NOMO-1 treated with dmso at 0.1 percent for 144 hours (cell line): ENCODE measurements at regions not wholly inside any gene's neighbourhood (a gene's known extent, or its start where the extent isn't known, plus 50 kb on each side); places are given as distances from the start of the nearest gene placed in this dataset.
"Not testable (repeated sequence)": the region's sequence is repeated elsewhere in the genome, so short reads cannot be mapped to it uniquely, and the experiment has no call there.

Experiments
- DNase-seq: peaks from one replicate; lab custom pipeline; 2025; ENCODE audit not compliant: unreplicated experiment; lab: John Stamatoyannopoulos, UW

DNA sequence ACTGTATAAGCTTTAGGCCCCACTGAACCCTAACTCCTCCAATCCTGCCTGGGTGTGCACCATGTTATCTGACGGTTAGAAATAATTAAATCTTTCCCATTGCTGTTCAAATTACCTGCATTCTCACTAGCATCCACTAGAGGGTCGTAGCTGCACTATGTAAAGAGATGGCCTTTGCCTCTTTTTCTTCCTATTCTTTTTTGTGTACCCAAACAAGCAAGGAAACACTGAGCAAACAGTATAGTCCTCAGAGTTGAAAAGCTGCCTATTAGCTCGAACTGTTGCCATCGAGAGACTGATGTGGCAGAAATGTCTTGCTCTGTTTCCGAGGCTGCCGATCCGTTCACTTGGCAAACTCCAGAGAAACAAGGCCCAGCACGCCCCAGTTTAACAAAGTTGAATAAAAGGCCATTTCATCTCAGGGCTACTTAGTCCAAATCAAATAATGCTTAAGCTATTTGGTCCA lies 163.8 kb upstream of the TRPM3 start:
- DNase-seq: no peak

DNA sequence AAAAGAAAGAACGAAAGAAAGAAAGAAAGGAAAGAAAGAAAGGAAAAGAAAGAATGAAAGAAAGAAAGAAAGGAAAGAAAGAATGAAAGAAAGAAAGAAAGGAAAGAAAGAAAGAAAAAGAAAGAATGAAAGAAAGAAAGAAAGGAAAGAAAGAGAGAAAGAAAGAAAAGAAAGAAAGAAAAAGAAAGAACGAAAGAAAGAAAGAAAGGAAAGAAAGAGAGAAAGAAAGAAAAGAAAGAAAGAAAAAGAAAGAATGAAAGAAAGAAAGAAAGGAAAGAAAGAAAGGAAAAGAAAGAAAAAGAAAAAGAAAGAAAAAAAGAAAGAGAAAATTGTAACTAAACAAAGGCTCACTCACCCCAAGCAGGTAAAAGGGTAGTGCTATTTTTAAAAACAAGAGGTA lies 160.7 kb upstream of the TRPM3 start:
- DNase-seq: not testable (repeated sequence)

DNA sequence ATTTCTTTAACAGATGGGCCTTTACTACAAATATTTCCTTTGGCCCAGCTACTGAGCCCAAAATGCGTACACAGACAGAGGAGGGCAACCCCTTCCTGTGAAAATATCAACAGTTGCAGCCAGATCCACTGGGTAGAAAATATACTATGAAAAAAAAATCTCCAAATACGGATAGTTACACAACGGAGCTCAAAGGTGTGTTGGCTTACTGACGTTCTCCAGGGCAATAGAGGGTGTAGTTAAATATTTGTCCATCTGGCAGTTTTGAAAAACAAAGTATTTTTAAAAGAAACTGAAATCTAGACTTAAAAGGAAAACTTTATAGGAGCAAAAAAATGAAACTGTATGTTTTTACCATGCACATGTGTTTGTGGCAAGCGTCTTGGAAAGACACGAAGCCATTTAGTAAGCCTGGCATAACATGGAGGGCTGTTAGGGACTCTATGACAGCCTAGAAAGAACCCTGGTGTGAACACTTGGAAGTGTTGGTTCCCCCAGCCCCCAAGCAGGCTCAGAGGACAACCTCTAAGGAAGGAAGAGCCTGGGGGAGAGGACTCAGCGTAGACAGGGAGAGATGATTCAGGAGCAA lies 157.8 kb upstream of the TRPM3 start:
- no peak for DNase-seq

DNA sequence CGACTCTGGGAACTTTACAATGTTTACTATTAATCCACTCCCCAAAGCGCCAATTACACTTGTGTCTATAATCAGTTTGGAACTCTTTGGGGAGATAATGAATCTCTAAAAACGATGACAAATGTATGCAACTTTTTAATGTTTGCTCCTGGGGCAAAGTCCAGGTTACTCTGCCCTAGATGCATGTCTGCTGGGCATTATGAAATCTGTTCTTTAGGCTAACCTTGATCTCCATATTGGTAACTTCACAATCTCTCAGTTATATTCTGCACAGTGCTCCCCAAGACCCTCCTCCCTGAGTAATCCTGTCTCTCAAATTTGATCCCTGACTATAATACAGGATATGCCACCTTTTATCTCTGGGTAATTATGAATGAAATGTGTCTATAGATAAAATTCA lies 152.2 kb upstream of the TRPM3 start:
- no peak for DNase-seq

DNA sequence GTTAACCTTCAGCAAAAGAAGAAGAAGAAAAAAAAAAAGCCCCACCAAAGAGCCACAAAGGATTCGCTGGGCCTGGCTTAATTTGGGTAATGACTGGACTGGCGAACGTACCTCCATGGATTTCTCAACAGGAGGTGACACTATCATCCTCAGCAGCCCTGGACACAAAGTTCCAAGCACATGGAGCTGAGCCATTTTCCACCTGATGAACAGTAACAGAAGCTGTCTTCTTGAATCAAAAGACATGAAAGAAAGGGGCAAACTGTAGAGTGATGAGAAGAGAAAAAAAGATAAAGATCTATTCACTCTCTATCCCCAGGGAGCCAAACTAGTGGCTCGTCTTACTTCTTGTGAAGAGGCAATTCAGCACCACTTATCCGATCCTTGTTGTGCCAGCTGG lies 150.2 kb upstream of the TRPM3 start:
- no peak for DNase-seq

DNA sequence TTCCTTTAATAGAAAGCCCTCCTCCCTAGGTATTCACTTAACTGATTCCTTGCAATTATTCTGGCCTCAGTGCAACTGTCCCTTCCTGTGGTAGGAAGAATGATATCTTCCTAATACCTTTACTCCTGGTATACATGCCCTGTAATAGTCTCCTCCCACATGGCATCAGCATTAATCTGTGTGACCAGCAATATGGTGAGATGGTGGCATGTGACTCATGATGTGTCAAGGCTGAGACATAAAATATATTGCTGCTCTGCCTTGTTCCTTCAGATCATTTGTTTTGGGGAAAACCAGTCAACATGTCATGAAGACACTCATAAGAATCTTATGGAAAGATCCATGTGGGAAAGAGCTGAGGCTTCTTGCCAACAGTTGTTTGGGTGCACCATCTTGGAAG lies 149.1 kb upstream of the TRPM3 start:
- no peak for DNase-seq

DNA sequence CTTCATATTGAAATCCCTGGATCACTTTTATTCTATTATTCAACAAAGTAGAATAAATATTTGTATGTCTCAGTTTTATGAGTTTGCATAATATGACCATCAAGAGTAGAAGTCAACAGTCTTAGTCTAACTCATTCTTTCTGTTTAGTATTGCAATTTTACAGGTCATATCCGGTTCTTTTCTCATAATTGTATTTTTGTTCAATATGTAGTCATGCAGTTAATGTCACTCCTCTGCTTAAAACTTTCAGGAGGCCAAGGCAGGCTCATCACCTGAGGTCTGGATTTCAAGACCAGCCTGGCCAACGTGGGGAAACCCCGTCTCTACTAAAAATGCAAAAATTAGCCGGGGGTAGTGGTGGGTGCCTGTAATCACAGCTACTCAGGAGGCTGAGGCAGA lies 148.4 kb upstream of the TRPM3 start:
- DNase-seq: no peak

DNA sequence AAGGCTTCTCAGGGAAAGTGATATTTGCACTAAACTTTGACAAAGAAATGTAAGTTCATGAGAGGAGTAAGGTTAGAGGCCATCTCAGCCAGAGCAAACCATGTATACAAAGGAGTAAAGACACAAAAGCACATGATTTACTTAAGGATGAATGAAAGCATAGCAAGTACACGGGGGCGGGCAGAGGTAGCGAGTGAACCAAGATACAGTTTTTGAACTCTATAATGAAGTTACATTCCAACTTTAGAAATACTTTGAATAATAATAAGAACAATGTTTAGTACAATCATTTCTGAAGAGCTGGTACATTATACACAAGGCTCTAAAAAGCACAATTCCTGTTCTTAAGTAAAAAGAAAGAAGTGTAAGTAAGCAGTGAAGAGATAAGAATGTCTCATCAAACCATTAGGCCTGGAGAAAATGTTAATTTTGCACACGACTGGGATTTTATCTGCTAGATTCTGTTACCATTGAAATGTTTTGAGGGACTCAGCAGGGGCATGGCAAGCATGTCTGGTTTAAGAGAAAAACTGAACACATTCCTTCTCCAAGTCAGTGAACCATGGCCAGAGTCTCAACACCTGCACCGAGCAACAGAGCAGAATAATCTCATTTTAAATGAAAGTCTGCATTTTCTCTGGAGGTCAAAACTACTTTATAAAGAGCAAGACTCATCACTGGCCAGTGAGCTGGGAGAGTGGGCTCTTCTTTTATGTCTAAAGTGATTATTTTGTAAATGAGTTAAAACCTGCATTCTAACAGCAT lies 147.6 kb upstream of the TRPM3 start:
- no peak for DNase-seq

DNA sequence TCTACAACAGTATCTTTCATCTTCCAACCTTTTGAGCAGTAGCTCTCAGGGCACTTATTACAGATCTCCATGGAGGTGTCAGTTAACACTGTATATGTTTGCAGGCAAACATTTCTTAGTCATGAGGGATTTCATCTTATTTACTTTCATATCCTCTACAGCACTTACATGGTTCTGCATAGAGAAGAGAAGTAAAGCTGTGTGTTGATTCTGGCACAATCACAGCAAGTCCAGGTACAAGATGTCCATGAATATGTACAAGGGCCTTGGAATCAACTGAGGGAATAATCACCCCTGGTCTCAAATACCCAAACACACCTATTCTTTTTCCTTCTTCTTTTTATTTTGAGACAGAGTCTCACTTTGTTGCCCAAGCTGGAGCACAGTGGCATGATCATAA lies 142.0 kb upstream of the TRPM3 start:
- no peak for DNase-seq

DNA sequence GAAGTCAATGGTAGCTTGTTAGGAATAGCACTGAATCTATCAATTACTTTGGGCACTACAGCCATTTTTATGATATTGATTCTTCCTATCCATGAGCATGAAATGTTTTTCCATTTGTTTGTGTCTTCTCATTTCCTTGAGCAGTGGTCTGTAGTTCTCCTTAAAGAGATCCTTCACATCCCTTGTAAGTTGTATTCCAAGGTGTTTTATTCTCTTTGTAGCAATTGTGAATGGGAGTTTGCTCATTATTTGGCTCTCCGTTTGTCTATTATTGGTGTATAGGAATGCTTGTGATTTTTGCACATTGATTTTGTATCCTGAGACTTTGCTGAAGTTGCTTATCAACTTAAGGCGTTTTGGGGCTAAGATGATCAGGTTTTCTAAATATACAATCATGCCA lies 139.0 kb upstream of the TRPM3 start:
- DNase-seq: not testable (repeated sequence)

DNA sequence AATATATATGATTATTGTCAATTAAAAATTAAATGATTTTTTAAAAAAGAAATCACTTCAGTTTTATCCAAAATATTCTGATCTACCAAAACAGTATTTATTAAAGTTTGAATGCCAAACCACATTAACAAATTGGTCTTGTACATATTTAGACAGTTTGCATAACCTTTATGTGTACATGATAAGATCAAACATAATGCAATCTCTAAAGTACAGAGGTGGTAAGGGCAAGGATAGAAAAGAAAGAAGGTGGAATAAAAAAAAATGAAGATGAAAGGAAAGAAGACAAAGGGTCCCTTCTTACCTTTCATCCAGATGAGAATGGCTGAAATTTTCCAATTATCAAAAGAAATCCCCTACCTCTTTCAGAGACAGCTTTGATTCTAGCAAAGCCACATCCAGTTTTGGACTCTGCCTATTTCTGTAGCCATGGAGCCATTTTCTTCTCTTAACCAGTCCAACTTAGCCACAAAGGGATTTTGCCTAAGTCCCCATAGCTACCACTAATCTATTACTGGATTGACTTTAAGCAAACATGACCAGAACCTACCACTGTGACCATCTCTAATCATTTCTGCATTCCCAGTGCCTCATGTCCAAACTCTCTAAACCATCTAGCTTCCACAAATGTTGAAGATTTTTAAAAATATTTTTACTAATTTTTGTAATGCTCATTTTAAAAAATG lies 133.3 kb upstream of the TRPM3 start:
- DNase-seq: no peak

DNA sequence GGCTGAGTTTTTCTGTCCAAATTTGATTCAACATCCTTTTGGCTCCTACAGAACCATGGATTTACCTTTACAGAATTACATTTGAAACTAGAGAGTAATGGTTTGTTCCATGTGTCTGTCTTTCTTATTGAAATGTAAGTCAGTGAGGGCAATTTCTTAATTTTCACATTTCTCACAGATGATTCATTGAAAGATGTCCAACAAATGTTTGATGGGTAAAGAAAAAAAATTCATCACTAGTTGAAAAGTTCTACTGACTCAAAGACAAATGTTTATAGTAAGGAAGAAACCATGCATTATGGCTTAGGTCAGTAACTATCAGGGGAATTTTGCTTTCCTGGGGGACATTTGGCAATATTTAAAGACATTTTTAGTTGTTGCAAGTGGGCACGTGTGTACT lies 131.6 kb upstream of the TRPM3 start:
- no peak for DNase-seq

DNA sequence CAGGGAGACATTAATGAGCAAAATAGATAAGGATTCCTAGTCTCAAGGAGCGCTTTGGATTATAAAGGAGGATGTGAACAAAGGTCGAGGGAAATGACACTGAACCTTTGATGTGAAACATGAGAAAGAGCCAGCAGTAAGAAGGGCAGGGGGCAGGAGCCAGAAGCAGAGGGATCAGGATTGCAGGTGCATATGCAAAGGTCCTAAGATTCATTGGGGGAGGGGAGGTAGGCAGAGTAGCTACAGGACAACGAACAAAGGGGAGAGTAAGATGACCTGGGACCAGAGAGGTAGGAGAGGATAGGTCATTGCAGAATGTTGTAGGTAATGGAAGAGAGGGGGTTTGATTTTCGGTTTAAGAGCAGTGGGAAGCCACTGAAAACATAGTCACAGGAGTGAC lies 129.2 kb upstream of the TRPM3 start:
- DNase-seq: no peak

DNA sequence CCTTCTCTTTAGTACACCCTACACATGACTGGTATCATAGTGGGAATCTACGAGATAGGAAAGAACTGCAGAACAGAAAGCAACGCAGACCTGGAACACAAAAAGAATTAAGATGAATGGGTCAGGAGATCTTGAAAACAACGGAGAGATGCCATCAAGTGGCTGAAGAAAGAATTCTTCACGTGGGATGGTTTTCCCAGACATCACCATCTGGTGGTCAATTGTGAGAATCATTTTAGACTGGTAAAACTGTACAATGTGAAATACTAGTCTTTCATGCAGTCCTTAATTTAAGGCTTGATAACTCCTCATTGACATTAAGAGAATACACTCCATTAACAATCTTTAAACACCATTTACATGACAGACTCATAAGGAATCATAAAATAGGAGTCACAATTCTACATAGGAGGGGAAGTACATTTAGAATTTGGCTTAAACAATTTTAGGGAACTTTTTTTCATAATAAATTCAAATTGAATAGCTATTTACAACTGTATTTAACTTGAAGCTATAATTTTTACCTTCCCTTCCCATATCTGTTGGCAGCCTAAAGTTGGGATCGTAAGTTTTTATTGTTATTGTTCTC lies 128.4 kb upstream of the TRPM3 start:
- DNase-seq: no peak

DNA sequence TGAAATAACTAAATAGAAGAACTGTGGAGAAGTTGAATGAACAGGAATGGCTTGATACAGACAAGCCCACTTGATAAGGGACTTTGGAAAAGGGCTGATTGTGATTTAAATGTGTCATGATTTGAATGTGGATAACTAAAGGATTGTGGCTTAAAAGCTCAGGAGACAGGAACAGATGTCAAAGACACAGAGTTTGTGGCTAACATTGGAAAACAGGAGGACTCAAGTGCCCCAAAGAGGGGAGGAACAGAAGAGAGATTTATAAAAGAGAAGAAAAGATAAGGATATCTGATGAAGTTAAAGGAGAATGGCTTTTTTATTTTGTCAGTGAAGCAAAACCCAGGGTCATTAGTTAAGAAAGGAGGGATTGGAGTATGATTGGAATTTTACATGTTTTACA lies 124.2 kb upstream of the TRPM3 start:
- no peak for DNase-seq

DNA sequence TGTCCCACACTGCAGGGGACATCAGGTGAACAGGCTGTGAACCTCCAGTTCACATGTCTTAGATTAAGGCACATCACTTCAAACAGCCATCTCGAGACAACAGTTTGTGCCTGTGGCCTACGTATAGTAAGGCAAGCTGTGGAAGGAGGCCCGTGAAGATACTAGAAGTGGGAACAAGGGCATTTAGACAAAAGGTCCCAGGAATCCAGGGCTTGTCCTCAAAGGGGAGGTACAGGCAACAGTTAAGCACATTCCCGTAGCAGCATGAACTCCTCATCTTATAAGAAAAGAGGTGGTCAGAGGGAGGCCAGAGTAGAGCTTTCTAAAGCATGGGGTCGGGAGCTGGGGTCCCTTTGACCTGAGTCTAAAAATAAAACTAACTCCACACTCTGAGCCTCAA lies 122.5 kb upstream of the TRPM3 start:
- DNase-seq: no peak

DNA sequence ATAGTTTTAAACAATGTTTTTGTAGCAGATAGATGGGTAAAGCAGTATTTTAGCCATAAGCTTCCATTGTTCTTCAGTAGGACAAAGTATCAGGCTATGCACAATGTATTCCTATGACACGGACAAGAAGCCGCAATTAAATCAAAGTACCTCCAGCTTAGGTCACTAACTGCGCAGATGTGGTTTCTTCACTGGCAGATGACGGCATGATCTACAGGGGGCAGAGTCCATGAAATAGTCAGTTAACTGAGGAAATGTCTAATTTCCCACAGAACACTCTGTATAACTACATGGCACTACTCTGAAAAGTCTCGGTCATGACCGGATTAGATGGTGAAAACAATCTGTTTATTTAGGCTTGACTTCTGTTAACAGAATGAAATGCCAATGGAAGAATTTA lies 120.7 kb upstream of the TRPM3 start:
- no peak for DNase-seq

DNA sequence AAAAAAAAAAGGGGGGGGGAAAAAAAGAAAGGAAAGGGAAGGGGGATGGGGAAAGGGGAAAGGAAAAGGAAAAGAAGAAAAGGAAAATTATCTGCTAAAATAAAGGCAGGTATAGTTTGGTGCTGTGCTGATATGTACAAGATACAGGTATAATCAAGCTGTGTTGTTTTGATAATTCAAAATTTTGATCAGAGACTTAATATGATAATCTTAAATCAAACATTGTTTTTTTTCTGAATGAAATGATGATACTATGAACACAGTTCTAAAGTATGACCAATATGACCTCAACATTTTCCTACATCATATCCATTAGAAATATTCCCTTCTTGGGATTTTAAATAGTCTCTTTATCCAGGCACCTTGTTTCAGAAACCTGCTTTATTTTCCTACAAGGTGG lies 115.6 kb upstream of the TRPM3 start:
- DNase-seq: no peak

DNA sequence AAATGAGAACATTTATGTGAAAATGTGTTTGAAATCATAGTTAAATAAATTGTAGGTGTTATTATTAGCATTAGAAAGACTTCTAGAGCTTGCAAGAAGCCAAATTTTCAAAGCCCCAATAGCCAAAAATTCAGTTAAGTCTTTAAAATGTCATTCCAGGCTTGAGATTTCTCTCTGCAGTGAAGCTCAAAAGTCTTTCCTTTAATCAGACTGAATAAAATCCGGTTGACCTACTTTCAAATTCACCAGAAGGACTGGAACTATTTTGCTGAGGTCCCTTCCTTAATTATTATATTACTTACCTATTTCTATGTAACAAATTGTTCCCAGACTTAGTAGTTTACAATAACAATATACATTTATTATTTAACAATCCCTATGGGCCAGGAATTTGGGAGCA lies 112.2 kb upstream of the TRPM3 start:
- DNase-seq: no peak

DNA sequence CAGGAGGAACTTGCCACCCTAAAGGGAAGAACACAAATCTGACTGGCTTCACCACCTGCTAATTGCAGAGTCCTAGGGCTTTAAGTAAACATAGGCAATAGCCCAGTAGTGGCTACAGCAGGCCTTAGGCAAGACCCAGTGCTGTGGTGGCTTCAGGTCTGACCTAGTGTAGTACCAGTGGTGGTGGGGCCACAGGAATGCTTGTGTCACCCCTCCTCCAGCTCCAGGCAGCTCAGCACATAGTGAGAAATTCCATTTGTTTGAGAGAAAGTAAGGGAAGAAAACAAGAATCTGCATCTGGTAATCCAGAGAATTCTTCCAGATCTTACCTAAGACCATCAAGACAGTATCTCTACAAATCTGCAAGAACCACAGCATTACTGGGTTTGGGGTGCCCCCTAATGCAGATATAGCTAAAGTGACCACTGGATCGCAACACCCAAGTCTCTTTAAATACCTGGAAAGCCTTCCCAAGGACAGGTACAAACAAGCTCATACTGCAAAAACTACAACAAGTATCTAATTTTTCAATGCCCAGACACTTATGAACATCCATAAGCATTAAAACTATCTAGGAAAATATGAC lies 102.6 kb upstream of the TRPM3 start:
- no peak for DNase-seq

DNA sequence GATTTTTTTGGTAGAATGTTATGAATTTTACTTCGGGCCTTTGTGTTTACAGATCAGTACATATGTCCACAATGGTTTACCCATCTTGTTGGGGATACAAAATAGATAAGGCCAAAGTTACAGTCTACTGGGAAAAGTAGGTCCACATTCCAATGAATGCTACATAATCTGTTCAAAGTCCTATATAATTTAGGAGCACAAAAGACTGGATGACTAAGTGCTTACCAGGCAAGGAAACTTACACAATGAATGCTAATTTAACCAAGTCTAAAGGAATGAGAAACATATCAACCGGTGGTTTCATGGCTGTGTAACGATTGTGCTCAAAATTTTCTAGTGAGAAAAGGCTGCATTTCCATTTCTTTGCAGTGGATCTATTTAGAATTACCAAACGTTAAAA lies 97.4 kb upstream of the TRPM3 start:
- no peak for DNase-seq

DNA sequence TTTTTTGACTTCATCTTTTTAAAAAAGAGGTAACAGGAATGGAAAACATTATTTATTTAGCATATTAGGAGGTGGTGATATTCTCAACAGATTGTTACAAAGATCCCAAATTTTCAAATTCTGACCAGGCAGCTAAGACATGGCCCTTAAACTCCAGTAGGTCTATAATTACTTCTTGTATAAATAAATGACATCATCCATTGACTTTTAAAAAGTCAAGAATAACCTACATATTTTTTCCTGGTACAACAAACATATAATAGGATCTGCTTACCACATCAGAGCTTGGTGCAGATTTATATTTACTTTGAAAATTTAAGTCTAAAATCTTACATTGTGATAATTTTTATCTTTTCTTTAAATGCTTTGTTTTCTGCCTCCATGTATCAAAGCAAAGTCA lies 92.2 kb upstream of the TRPM3 start:
- DNase-seq: no peak
